GM18867 (cell line): ENCODE measurements at regions not wholly inside any gene's neighbourhood (a gene's known extent, or its start where the extent isn't known, plus 50 kb on each side); places are given as distances from the start of the nearest gene placed in this dataset.
A peak's percentile ranks its signal among the peaks of the same experiment; 100 is the strongest.
"Not testable (repeated sequence)": the region's sequence is repeated elsewhere in the genome, so short reads cannot be mapped to it uniquely, and the experiment has no call there.

ENCODE experiments used
- ATAC-seq: cut with Tn5 transposase; IDR thresholded peaks from one replicate; pipeline ENCODE4 v1.9.1; 2021; ENCODE audit warnings: mild to moderate bottlenecking, moderate library complexity; ENCODE audit not compliant: unreplicated experiment

GRCh38 chr3:177795216-177795615 is 597.9 kb upstream of the TBL1XR1 start:
- no peak for ATAC-seq

GRCh38 chr3:177795859-177796258 is 598.6 kb upstream of the TBL1XR1 start:
- ATAC-seq, result no peak

- ATAC-seq, result not testable (repeated sequence)
Measured at GRCh38 chr3:177800147-177800546, 602.9 kb upstream of the TBL1XR1 start.

- ATAC-seq, result no peak
Measured at GRCh38 chr3:177800561-177800960, 603.3 kb upstream of the TBL1XR1 start.

- ATAC-seq, result no peak
Measured at GRCh38 chr3:177802151-177802900, 605.0 kb upstream of the TBL1XR1 start.

- no peak for ATAC-seq
Measured at GRCh38 chr3:177803500-177803899, 606.2 kb upstream of the TBL1XR1 start.

- ATAC-seq, result no peak
Measured at GRCh38 chr3:177804032-177804431, 606.8 kb upstream of the TBL1XR1 start.

- no peak for ATAC-seq
Measured at GRCh38 chr3:177804646-177805045, 607.4 kb upstream of the TBL1XR1 start.

- no peak for ATAC-seq
Measured at GRCh38 chr3:177807150-177807875, 610.0 kb upstream of the TBL1XR1 start.

GRCh38 chr3:177808928-177809478 is 611.7 kb upstream of the TBL1XR1 start:
- not testable (repeated sequence) for ATAC-seq

GRCh38 chr3:177810162-177810623 is 612.9 kb upstream of the TBL1XR1 start:
- no peak for ATAC-seq

- no peak for ATAC-seq
Measured at GRCh38 chr3:177811112-177811511, 613.8 kb upstream of the TBL1XR1 start.

- no peak for ATAC-seq
Measured at GRCh38 chr3:177811835-177812234, 614.6 kb upstream of the TBL1XR1 start.

GRCh38 chr3:177812492-177812891 is 615.2 kb upstream of the TBL1XR1 start:
- no peak for ATAC-seq

- no peak for ATAC-seq
Measured at GRCh38 chr3:177813322-177813721, 616.0 kb upstream of the TBL1XR1 start.

- no peak for ATAC-seq
Measured at GRCh38 chr3:177816667-177817208, 619.5 kb upstream of the TBL1XR1 start.

- no peak for ATAC-seq
Measured at GRCh38 chr3:177817751-177818150, 620.5 kb upstream of the TBL1XR1 start.

- ATAC-seq, result no peak
Measured at GRCh38 chr3:177818712-177819240, 621.5 kb upstream of the TBL1XR1 start.

GRCh38 chr3:177820683-177821316 is 623.5 kb upstream of the TBL1XR1 start:
- ATAC-seq, result peak; percentile 74

- no peak for ATAC-seq
Measured at GRCh38 chr3:177822681-177823096, 625.4 kb upstream of the TBL1XR1 start.

- ATAC-seq, result no peak
Measured at GRCh38 chr3:177823701-177824189, 626.5 kb upstream of the TBL1XR1 start.
